ENCODE measurements at regions not wholly inside any gene's neighbourhood (a gene's known extent, or its start where the extent isn't known, plus 50 kb on each side); places are given as distances from the start of the nearest gene placed in this dataset.

GRCh38 chr20:48098866-48099265 lies 313.6 kb upstream of the SULF2 start:
- H3K9ac ChIP-seq (ENCODE audit: low read length), result no peak overlapping the region
- H3K27ac ChIP-seq (ENCODE audit: low read depth, low read length), result no peak overlapping the region

GRCh38 chr20:48098099-48098498 lies 312.8 kb upstream of the SULF2 start:
- no peak overlapping the region for H3K27ac ChIP-seq (ENCODE audit: low read depth, low read length)
- no peak overlapping the region for H3K9ac ChIP-seq (ENCODE audit: low read length)
- H3K36me3 ChIP-seq (ENCODE audit: control insufficient read depth, insufficient read depth, low read length), result no peaks in the 10 kb centered on the region
- H3K4me3 ChIP-seq (ENCODE audit: low read length), result no peak overlapping the region
- H3K27me3 ChIP-seq (ENCODE audit: control insufficient read depth, insufficient read depth, low read length), result no peaks in the 10 kb centered on the region
- H3K4me1 ChIP-seq (ENCODE audit: control insufficient read depth, insufficient read depth, low read length), result no peaks in the 10 kb centered on the region

More at GRCh38 chr20:48098866-48099265, 313.6 kb upstream of the SULF2 start:
- H3K4me1 ChIP-seq (ENCODE audit: control insufficient read depth, insufficient read depth, low read length), result no peaks in the 10 kb centered on the region
- H3K4me3 ChIP-seq (ENCODE audit: low read length), result no peak overlapping the region
- H3K36me3 ChIP-seq (ENCODE audit: control insufficient read depth, insufficient read depth, low read length), result no peaks in the 10 kb centered on the region
- H3K27me3 ChIP-seq (ENCODE audit: control insufficient read depth, insufficient read depth, low read length), result no peaks in the 10 kb centered on the region

- Histone ChIP-seq H3K9ac (ENCODE audit: low read length) (no peak overlapping the region), H3K4me1 (ENCODE audit: control insufficient read depth, insufficient read depth, low read length) (no peaks in the 10 kb centered on the region), H3K4me3 (ENCODE audit: low read length) (no peak overlapping the region), H3K27ac (ENCODE audit: low read depth, low read length) (no peak overlapping the region), H3K36me3 (ENCODE audit: control insufficient read depth, insufficient read depth, low read length) (no peaks in the 10 kb centered on the region), H3K27me3 (ENCODE audit: control insufficient read depth, insufficient read depth, low read length) (no peaks in the 10 kb centered on the region)
These were observed 311.9 kb upstream of the SULF2 start for GRCh38 chr20:48096957-48097890.

GRCh38 chr20:48096212-48096875 lies 311.1 kb upstream of the SULF2 start:
- Histone ChIP-seq H3K27me3 (ENCODE audit: control insufficient read depth, insufficient read depth, low read length) (no peaks in the 10 kb centered on the region), H3K4me3 (ENCODE audit: low read length) (no peak overlapping the region), H3K36me3 (ENCODE audit: control insufficient read depth, insufficient read depth, low read length) (no peaks in the 10 kb centered on the region), H3K9ac (ENCODE audit: low read length) (no peak overlapping the region), H3K4me1 (ENCODE audit: control insufficient read depth, insufficient read depth, low read length) (no peaks in the 10 kb centered on the region), H3K27ac (ENCODE audit: low read depth, low read length) (no peak overlapping the region)

- Histone ChIP-seq H3K9ac (ENCODE audit: low read length) (no peak overlapping the region), H3K4me3 (ENCODE audit: low read length) (no peak overlapping the region), H3K27ac (ENCODE audit: low read depth, low read length) (no peak overlapping the region), H3K4me1 (ENCODE audit: control insufficient read depth, insufficient read depth, low read length) (no peaks in the 10 kb centered on the region), H3K36me3 (ENCODE audit: control insufficient read depth, insufficient read depth, low read length) (no peaks in the 10 kb centered on the region), H3K27me3 (ENCODE audit: control insufficient read depth, insufficient read depth, low read length) (no peaks in the 10 kb centered on the region)
These were observed 309.7 kb upstream of the SULF2 start for GRCh38 chr20:48094944-48095343.

GRCh38 chr20:48094196-48094749 lies 309.0 kb upstream of the SULF2 start:
- no peak overlapping the region for H3K9ac ChIP-seq (ENCODE audit: low read length)
- no peak overlapping the region for H3K27ac ChIP-seq (ENCODE audit: low read depth, low read length)
- H3K4me3 ChIP-seq (ENCODE audit: low read length), result no peak overlapping the region
- no peaks in the 10 kb centered on the region for H3K27me3 ChIP-seq (ENCODE audit: control insufficient read depth, insufficient read depth, low read length)
- H3K4me1 ChIP-seq (ENCODE audit: control insufficient read depth, insufficient read depth, low read length), result no peaks in the 10 kb centered on the region
- no peaks in the 10 kb centered on the region for H3K36me3 ChIP-seq (ENCODE audit: control insufficient read depth, insufficient read depth, low read length)

- Histone ChIP-seq H3K27ac (ENCODE audit: low read depth, low read length) (no peak overlapping the region), H3K4me3 (ENCODE audit: low read length) (no peak overlapping the region), H3K36me3 (ENCODE audit: control insufficient read depth, insufficient read depth, low read length) (no peaks in the 10 kb centered on the region), H3K27me3 (ENCODE audit: control insufficient read depth, insufficient read depth, low read length) (no peaks in the 10 kb centered on the region), H3K9ac (ENCODE audit: low read length) (no peak overlapping the region), H3K4me1 (ENCODE audit: control insufficient read depth, insufficient read depth, low read length) (no peaks in the 10 kb centered on the region)
These were observed 307.5 kb upstream of the SULF2 start for GRCh38 chr20:48092596-48093280.

GRCh38 chr20:48090784-48091183 lies 305.5 kb upstream of the SULF2 start:
- Histone ChIP-seq H3K36me3 (ENCODE audit: control insufficient read depth, insufficient read depth, low read length) (no peaks in the 10 kb centered on the region), H3K27me3 (ENCODE audit: control insufficient read depth, insufficient read depth, low read length) (no peaks in the 10 kb centered on the region), H3K27ac (ENCODE audit: low read depth, low read length) (no peak overlapping the region), H3K4me3 (ENCODE audit: low read length) (no peak overlapping the region), H3K4me1 (ENCODE audit: control insufficient read depth, insufficient read depth, low read length) (no peaks in the 10 kb centered on the region), H3K9ac (ENCODE audit: low read length) (no peak overlapping the region)

- H3K27ac ChIP-seq (ENCODE audit: low read depth, low read length), result no peak overlapping the region
- no peaks in the 10 kb centered on the region for H3K4me1 ChIP-seq (ENCODE audit: control insufficient read depth, insufficient read depth, low read length)
- no peak overlapping the region for H3K4me3 ChIP-seq (ENCODE audit: low read length)
- no peak overlapping the region for H3K9ac ChIP-seq (ENCODE audit: low read length)
- H3K27me3 ChIP-seq (ENCODE audit: control insufficient read depth, insufficient read depth, low read length), result no peaks in the 10 kb centered on the region
- no peaks in the 10 kb centered on the region for H3K36me3 ChIP-seq (ENCODE audit: control insufficient read depth, insufficient read depth, low read length)
These were observed 305.0 kb upstream of the SULF2 start for GRCh38 chr20:48090314-48090713.

- Histone ChIP-seq H3K27me3 (ENCODE audit: control insufficient read depth, insufficient read depth, low read length) (no peaks in the 10 kb centered on the region), H3K27ac (ENCODE audit: low read depth, low read length) (no peak overlapping the region), H3K4me1 (ENCODE audit: control insufficient read depth, insufficient read depth, low read length) (no peaks in the 10 kb centered on the region), H3K4me3 (ENCODE audit: low read length) (no peak overlapping the region), H3K36me3 (ENCODE audit: control insufficient read depth, insufficient read depth, low read length) (no peaks in the 10 kb centered on the region), H3K9ac (ENCODE audit: low read length) (no peak overlapping the region)
These were observed 295.3 kb upstream of the SULF2 start for GRCh38 chr20:48080583-48080982.

GRCh38 chr20:48079028-48079427 lies 293.7 kb upstream of the SULF2 start:
- H3K36me3 ChIP-seq (ENCODE audit: control insufficient read depth, insufficient read depth, low read length), result no peaks in the 10 kb centered on the region
- no peak overlapping the region for H3K9ac ChIP-seq (ENCODE audit: low read length)
- no peaks in the 10 kb centered on the region for H3K4me1 ChIP-seq (ENCODE audit: control insufficient read depth, insufficient read depth, low read length)
- H3K4me3 ChIP-seq (ENCODE audit: low read length), result no peak overlapping the region
- no peaks in the 10 kb centered on the region for H3K27me3 ChIP-seq (ENCODE audit: control insufficient read depth, insufficient read depth, low read length)
- H3K27ac ChIP-seq (ENCODE audit: low read depth, low read length), result no peak overlapping the region

- Histone ChIP-seq H3K36me3 (ENCODE audit: control insufficient read depth, insufficient read depth, low read length) (no peaks in the 10 kb centered on the region), H3K4me1 (ENCODE audit: control insufficient read depth, insufficient read depth, low read length) (no peaks in the 10 kb centered on the region), H3K9ac (ENCODE audit: low read length) (no peak overlapping the region), H3K27ac (ENCODE audit: low read depth, low read length) (no peak overlapping the region), H3K27me3 (ENCODE audit: control insufficient read depth, insufficient read depth, low read length) (no peaks in the 10 kb centered on the region), H3K4me3 (ENCODE audit: low read length) (no peak overlapping the region)
These were observed 291.5 kb upstream of the SULF2 start for GRCh38 chr20:48076747-48077146.
